GM18861 (cell line): ENCODE measurements at regions not wholly inside any gene's neighbourhood (a gene's known extent, or its start where the extent isn't known, plus 50 kb on each side); places are given as distances from the start of the nearest gene placed in this dataset.

ENCODE experiments used
- ATAC-seq: cut with Tn5 transposase; IDR thresholded peaks from one replicate; pipeline ENCODE4 v1.9.1; 2021; ENCODE audit not compliant: unreplicated experiment

GRCh38 chr17:74148446-74148845 lies 55.0 kb upstream of the RPL38 start:
- no peak for ATAC-seq

- ATAC-seq, result no peak
Measured at GRCh38 chr17:74148901-74149596, 54.4 kb upstream of the RPL38 start.

GRCh38 chr17:74149597-74150427 lies 53.7 kb upstream of the RPL38 start:
- no peak for ATAC-seq

GRCh38 chr17:74150428-74151025 lies 53.0 kb upstream of the RPL38 start:
- ATAC-seq, result no peak

GRCh38 chr17:74151551-74152315 lies 51.7 kb upstream of the RPL38 start:
- no peak for ATAC-seq

GRCh38 chr17:74152591-74153455 lies 50.7 kb upstream of the RPL38 start:
- no peak for ATAC-seq

GRCh38 chr17:74153456-74153810 lies 50.0 kb upstream of the RPL38 start:
- no peak for ATAC-seq
